MCF 10A (cell line): ENCODE measurements at regions not wholly inside any gene's neighbourhood (a gene's known extent, or its start where the extent isn't known, plus 50 kb on each side); places are given as distances from the start of the nearest gene placed in this dataset.

Experiments
- BruUV-seq: library from RNA; stranded (reverse); fragments of 400-500 nt; replicated peaks from 2 replicates; lab custom pipeline; 2021; lab: Mats Ljungman, UMichigan
- CTCF ChIA-PET: fragments of 300-600 bp; sonication (Branson Sonifier 250); formaldehyde crosslinking; extraction: SDS; loops from one replicate; lab custom pipeline; 2021; ENCODE audit warnings: antibody characterized with exemption, inconsistent platforms; lab: Yijun Ruan, JAX
- POLR2A ChIA-PET: fragments of 300-600, 350-650 bp; sonication (Branson Sonifier 250); formaldehyde crosslinking; extraction: SDS; loops from one replicate; lab custom pipeline; 2020; ENCODE audit warnings: antibody characterized with exemption, inconsistent platforms; lab: Yijun Ruan, JAX
- DNase-seq: peaks from one replicate; pipeline ENCODE4 v3.0.0-alpha.2; 2018; ENCODE audit not compliant: unreplicated experiment
- H3K27ac Mint-ChIP-seq: one replicate; pipeline ENCODE4 v1.8.0; 2022; ENCODE audit warnings: mild to moderate bottlenecking, low read depth, mixed read lengths; ENCODE audit not compliant: unreplicated experiment
- H3K27me3 Mint-ChIP-seq: one replicate; pipeline ENCODE4 v1.8.0; 2022; ENCODE audit warnings: mixed read lengths; ENCODE audit not compliant: insufficient read depth, unreplicated experiment
- H3K36me3 Mint-ChIP-seq: one replicate; pipeline ENCODE4 v1.8.0; 2022; ENCODE audit warnings: mild to moderate bottlenecking, moderate library complexity, mixed read lengths; ENCODE audit not compliant: insufficient read depth, unreplicated experiment
- H3K4me1 Mint-ChIP-seq: one replicate; pipeline ENCODE4 v1.8.0; 2022; ENCODE audit warnings: mixed read lengths; ENCODE audit not compliant: insufficient read depth, unreplicated experiment
- H3K4me3 Mint-ChIP-seq: one replicate; pipeline ENCODE4 v1.8.0; 2022; ENCODE audit warnings: mild to moderate bottlenecking, moderate library complexity, mixed read lengths; ENCODE audit not compliant: unreplicated experiment
- H3K9me3 Mint-ChIP-seq: one replicate; pipeline ENCODE4 v1.8.0; 2022; ENCODE audit warnings: mixed read lengths; ENCODE audit not compliant: unreplicated experiment
- CTCF ChIP-seq: fragments of 200-600 bp; IDR thresholded peaks from one replicate; pipeline ENCODE4 v1.8.0; 2022; ENCODE audit warnings: antibody characterized with exemption, mild to moderate bottlenecking; ENCODE audit not compliant: unreplicated experiment
- intact Hi-C: fragments of 100-400 bp; cut with micrococcal nuclease; formaldehyde crosslinking; loops from 2 replicates; pipeline ENCODE4 v1.14.1; 2022

DNA sequence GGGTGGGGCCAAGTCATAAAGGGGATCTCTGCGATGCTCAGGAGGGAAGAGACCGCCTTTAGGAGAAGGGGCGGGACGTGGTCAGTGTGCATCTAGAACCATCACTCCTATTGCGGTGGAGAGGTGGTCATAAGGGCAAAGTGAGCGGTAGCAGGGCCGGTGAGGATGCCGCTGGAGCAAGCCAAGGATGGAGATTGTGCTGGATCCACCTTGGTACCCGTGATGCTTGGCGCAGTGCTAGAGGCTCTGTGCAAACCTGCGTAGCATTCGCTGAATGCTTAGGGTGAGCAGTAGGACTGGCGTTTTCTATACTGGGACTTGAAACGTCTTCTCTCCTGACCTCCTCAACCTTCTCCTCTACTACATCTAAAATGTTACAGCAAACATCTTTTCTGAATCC, 294.2 kb downstream of the FGF9 start:
- Mint-ChIP-seq H3K27me3 (no peaks in the 10 kb centered on the region), H3K36me3 (no peaks in the 10 kb centered on the region), H3K9me3 (no peaks in the 10 kb centered on the region), H3K4me3 (no peak overlapping the region), H3K4me1 (no peaks in the 10 kb centered on the region), H3K27ac (no peak overlapping the region)
- intact Hi-C loops: no loop called here
- CTCF ChIA-PET: no interaction called here
- POLR2A ChIA-PET: no interaction called here
- no peak for DNase-seq
- TF ChIP-seq CTCF: no peak
- no TSS peak for BruUV-seq

DNA sequence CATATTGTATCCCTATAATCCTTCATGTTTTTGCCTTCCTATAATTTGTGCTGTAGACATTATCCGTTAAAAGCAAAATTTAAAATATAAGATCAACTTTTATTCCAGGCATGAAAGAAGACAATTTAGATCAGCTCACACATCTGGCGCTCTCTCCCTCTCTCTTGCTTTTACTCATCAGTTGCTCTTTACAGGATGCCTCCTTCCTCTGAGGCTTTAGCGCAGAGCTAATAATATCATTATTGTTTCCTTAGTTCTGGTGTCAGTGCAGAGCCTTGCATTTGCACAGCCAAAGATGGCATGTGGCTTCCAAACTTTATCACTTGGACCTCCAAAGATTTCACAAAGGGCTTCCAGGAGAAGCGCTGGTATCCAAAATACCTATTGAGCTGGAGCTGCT, 295.1 kb downstream of the FGF9 start:
- no peaks in the 10 kb centered on the region for H3K27me3 Mint-ChIP-seq
- no peaks in the 10 kb centered on the region for H3K9me3 Mint-ChIP-seq
- no TSS peak for BruUV-seq
- H3K4me3 Mint-ChIP-seq: no peak overlapping the region
- ChIA-PET CTCF (interaction anchor here (0.6 kb wide), 1 partner anchor 308 kb away, joined by 3 read pairs; no protein-coding TSS in a partner anchor), POLR2A (no interaction called here)
- H3K36me3 Mint-ChIP-seq: no peaks in the 10 kb centered on the region
- no peak overlapping the region for H3K27ac Mint-ChIP-seq
- TF ChIP-seq CTCF: no peak
- DNase-seq: no peak
- no peaks in the 10 kb centered on the region for H3K4me1 Mint-ChIP-seq
- intact Hi-C loops: no loop called here

DNA sequence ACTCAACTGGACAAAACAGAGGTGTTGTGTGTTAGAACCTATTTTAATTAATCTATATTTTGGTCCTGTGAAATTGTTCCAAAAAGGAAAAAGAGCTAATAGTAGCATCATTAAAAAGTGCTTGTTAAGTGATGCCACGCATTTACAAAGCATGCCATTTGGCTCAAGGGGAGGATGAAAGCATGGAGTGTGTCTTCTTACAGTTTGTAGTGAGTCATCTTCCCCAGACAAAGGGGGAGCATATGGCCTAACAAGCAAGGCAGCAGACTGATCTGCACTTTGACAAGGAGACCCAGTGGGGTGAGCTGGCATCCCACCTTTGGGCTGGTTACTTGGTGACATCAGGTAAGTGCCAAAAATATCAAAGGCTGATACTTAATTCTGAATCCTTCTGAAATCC, 297.0 kb downstream of the FGF9 start:
- POLR2A ChIA-PET: no interaction called here

GRCh38 chr13:21970172-21970571, 299.3 kb downstream of the FGF9 start:
- ChIA-PET CTCF (no interaction called here), POLR2A (no interaction called here)
- H3K4me3 Mint-ChIP-seq: no peak overlapping the region
- no peak for DNase-seq
- BruUV-seq: no TSS peak
- no peaks in the 10 kb centered on the region for H3K9me3 Mint-ChIP-seq
- no peak for TF ChIP-seq CTCF
- H3K4me1 Mint-ChIP-seq: no peaks in the 10 kb centered on the region
- H3K27me3 Mint-ChIP-seq: no peaks in the 10 kb centered on the region
- intact Hi-C loops: no loop called here
- no peaks in the 10 kb centered on the region for H3K36me3 Mint-ChIP-seq
- H3K27ac Mint-ChIP-seq: no peak overlapping the region

More for the DNA sequence above, 297.0 kb downstream of the FGF9 start:
- CTCF ChIA-PET: interaction anchor here (0.6 to 0.7 kb wide), 2 partner anchors 26 to 678 kb away, joined by 3 to 4 read pairs; no protein-coding TSS in a partner anchor
- no peaks in the 10 kb centered on the region for H3K27me3 Mint-ChIP-seq
- no peaks in the 10 kb centered on the region for H3K9me3 Mint-ChIP-seq
- no peak overlapping the region for H3K4me3 Mint-ChIP-seq
- no peak for DNase-seq
- no peaks in the 10 kb centered on the region for H3K36me3 Mint-ChIP-seq
- intact Hi-C loops: no loop called here
- no TSS peak for BruUV-seq
- no peak for TF ChIP-seq CTCF
- H3K27ac Mint-ChIP-seq: no peak overlapping the region
- no peaks in the 10 kb centered on the region for H3K4me1 Mint-ChIP-seq
